IMR-90 (cell line): ENCODE measurements at regions not wholly inside any gene's neighbourhood (a gene's known extent, or its start where the extent isn't known, plus 50 kb on each side); places are given as distances from the start of the nearest gene placed in this dataset.

ENCODE experiments used
- ATAC-seq: fragments of 200-7000 bp; cut with Tn5 transposase; 2 replicates; pipeline ENCODE4 v1.9.1; 2020; ENCODE audit warnings: low read depth, mild to moderate bottlenecking, moderate library complexity
- BruUV-seq: library from RNA; stranded (reverse); fragments of 400-500 nt; replicated peaks from 2 replicates; lab custom pipeline; 2021; lab: Mats Ljungman, UMichigan
- CTCF ChIA-PET: fragments of 300-600 bp; formaldehyde crosslinking; extraction: SDS; loops from one replicate; lab custom pipeline; 2021; ENCODE audit warnings: antibody characterized with exemption; lab: Yijun Ruan, JAX
- POLR2A ChIA-PET: fragments of 300-600 bp; sonication (Branson Sonifier 250); formaldehyde crosslinking; loops from one replicate; lab custom pipeline; 2022; ENCODE audit warnings: antibody characterized with exemption; ENCODE audit not compliant: unreplicated experiment; lab: Charles Lee
- DNase-seq: peaks from one replicate; pipeline ENCODE4 v3.0.0; 2013
- H2AFZ ChIP-seq: replicated peaks from 2 replicates; pipeline ENCODE3; 2013; ENCODE audit warnings: low read length, mild to moderate bottlenecking; ENCODE audit not compliant: poor library complexity
- H2AK5ac ChIP-seq: 2 replicates; pipeline ENCODE4 v1.6.1; 2013; ENCODE audit warnings: low read depth, low read length, inconsistent platforms
- H2AK9ac ChIP-seq: replicated peaks from 2 replicates; pipeline ENCODE3; 2013; ENCODE audit warnings: mild to moderate bottlenecking, low read depth, low read length, moderate library complexity; ENCODE audit not compliant: poor library complexity
- H2BK120ac ChIP-seq: 2 replicates; pipeline ENCODE4 v1.6.1; 2013; ENCODE audit warnings: low read depth, low read length, inconsistent platforms
- H2BK15ac ChIP-seq: 3 replicates; pipeline ENCODE4 v1.6.1; 2013; ENCODE audit warnings: low read depth, low read length, inconsistent platforms
- H2BK20ac ChIP-seq: 2 replicates; pipeline ENCODE4 v1.6.1; 2013; ENCODE audit warnings: low read depth, mild to moderate bottlenecking, inconsistent platforms, low read length, moderate library complexity
- H2BK5ac ChIP-seq: 2 replicates; pipeline ENCODE4 v1.6.1; 2013; ENCODE audit warnings: mild to moderate bottlenecking, low read depth, low read length, inconsistent platforms; ENCODE audit not compliant: poor library complexity, severe bottlenecking
- H3K14ac ChIP-seq: replicated peaks from 2 replicates; pipeline ENCODE4 v1.6.1; 2013; ENCODE audit warnings: low read depth, low read length, inconsistent platforms
- H3K18ac ChIP-seq: 2 replicates; pipeline ENCODE4 v1.6.1; 2013; ENCODE audit warnings: low read depth, low read length, control low read depth
- H3K23ac ChIP-seq: 2 replicates; pipeline ENCODE4 v1.6.1; 2013; ENCODE audit warnings: low read depth, low read length, inconsistent platforms
- H3K27ac ChIP-seq: 2 replicates; pipeline ENCODE4 v1.5.1; 2013; ENCODE audit warnings: mild to moderate bottlenecking, control low read depth, low read length; ENCODE audit not compliant: insufficient read depth
- H3K27me3 ChIP-seq: 2 replicates; pipeline ENCODE4 v1.6.1; 2013; ENCODE audit warnings: low read length; ENCODE audit not compliant: control insufficient read depth, insufficient read depth
- H3K36me3 ChIP-seq: 2 replicates; pipeline ENCODE4 v1.6.1; 2013; ENCODE audit warnings: low read length, mixed read lengths; ENCODE audit not compliant: control insufficient read depth, insufficient read depth
- H3K4ac ChIP-seq: 2 replicates; pipeline ENCODE4 v1.6.1; 2013; ENCODE audit warnings: low read depth, low read length, inconsistent platforms
- H3K4me1 ChIP-seq: 2 replicates; pipeline ENCODE4 v1.6.1; 2013; ENCODE audit warnings: low read length, mixed read lengths; ENCODE audit not compliant: control insufficient read depth, insufficient read depth
- H3K4me2 ChIP-seq: 2 replicates; pipeline ENCODE4 v1.6.1; 2013; ENCODE audit warnings: low read depth, mild to moderate bottlenecking, control low read depth, low read length, moderate library complexity
- H3K4me3 ChIP-seq: 2 replicates; pipeline ENCODE4 v1.5.1; 2013; ENCODE audit warnings: low read depth, mild to moderate bottlenecking, control low read depth, low read length, moderate library complexity; ENCODE audit not compliant: insufficient read depth
- H3K56ac ChIP-seq: 2 replicates; pipeline ENCODE4 v1.6.1; 2013; ENCODE audit warnings: low read length, inconsistent platforms; ENCODE audit not compliant: insufficient read depth; ENCODE audit errors: extremely low read depth
- H3K79me1 ChIP-seq, 2 experiments: 2 replicates each; pipeline ENCODE4 v1.6.1; 2013; ENCODE audit warnings: low read length in 2 of 2, inconsistent platforms in 1 of 2, low read depth in 1 of 2
- H3K9ac ChIP-seq: 2 replicates; pipeline ENCODE4 v1.6.1; 2013; ENCODE audit warnings: low read depth, low read length, control low read depth
- H3K9me1 ChIP-seq: 2 replicates; pipeline ENCODE4 v1.6.1; 2013; ENCODE audit warnings: low read length, inconsistent platforms; ENCODE audit not compliant: insufficient read depth
- H3K9me3 ChIP-seq: 2 replicates; pipeline ENCODE4 v1.6.1; 2013; ENCODE audit warnings: low read length; ENCODE audit not compliant: control insufficient read depth, insufficient read depth
- H4K20me1 ChIP-seq: 2 replicates; pipeline ENCODE4 v1.6.1; 2013; ENCODE audit warnings: low read length, inconsistent platforms; ENCODE audit not compliant: insufficient read depth
- H4K5ac ChIP-seq: 2 replicates; pipeline ENCODE4 v1.6.1; 2013; ENCODE audit warnings: mild to moderate bottlenecking, low read depth, low read length, control low read depth
- H4K8ac ChIP-seq, 2 experiments: 2 replicates each; pipeline ENCODE4 v1.6.1; 2013; ENCODE audit warnings: low read depth in 2 of 2, low read length in 2 of 2, control low read depth in 1 of 2, inconsistent platforms in 1 of 2
- H4K91ac ChIP-seq: 2 replicates; pipeline ENCODE4 v1.6.1; 2013; ENCODE audit warnings: low read depth, low read length, inconsistent platforms; ENCODE audit not compliant: insufficient read depth
- BHLHE40 ChIP-seq: fragments of 150-350 bp; IDR thresholded peaks from 2 replicates; pipeline ENCODE4 v1.6.1; 2016; ENCODE audit warnings: mild to moderate bottlenecking, low read depth, low read length
- CEBPB ChIP-seq: IDR thresholded peaks from 2 replicates; pipeline ENCODE4 v1.6.1; 2012; ENCODE audit warnings: low read depth, low read length, improper control_type of control experiment
- CHD1 ChIP-seq: IDR thresholded peaks from 2 replicates; pipeline ENCODE4 v1.6.1; 2012; ENCODE audit warnings: low read depth, low read length, improper control_type of control experiment
- FOS ChIP-seq: fragments of 150-350 bp; IDR thresholded peaks from 2 replicates; pipeline ENCODE4 v1.6.1; 2016; ENCODE audit warnings: low read depth, low read length
- MAFK ChIP-seq: IDR thresholded peaks from 2 replicates; pipeline ENCODE4 v1.6.1; 2012; ENCODE audit warnings: low read depth, low read length, improper control_type of control experiment
- MAZ ChIP-seq: IDR thresholded peaks from 2 replicates; pipeline ENCODE4 v1.6.1; 2012; ENCODE audit warnings: low read depth, mild to moderate bottlenecking, low read length, improper control_type of control experiment, moderate library complexity, borderline replicate concordance
- MXI1 ChIP-seq: IDR thresholded peaks from 2 replicates; pipeline ENCODE4 v1.6.1; 2012; ENCODE audit warnings: low read depth, mild to moderate bottlenecking, low read length, moderate library complexity, borderline replicate concordance
- NFE2L2 ChIP-seq: fragments of 150-350 bp; IDR thresholded peaks from 2 replicates; pipeline ENCODE4 v1.6.1; 2016; ENCODE audit warnings: low read depth, mild to moderate bottlenecking, low read length
- POLR2A ChIP-seq: IDR thresholded peaks from 2 replicates; pipeline ENCODE4 v1.6.1; 2012; ENCODE audit warnings: mild to moderate bottlenecking, low read depth, low read length
- RAD21 ChIP-seq: IDR thresholded peaks from 2 replicates; pipeline ENCODE4 v1.6.1; 2012; ENCODE audit warnings: low read length, improper control_type of control experiment
- RCOR1 ChIP-seq: IDR thresholded peaks from 2 replicates; pipeline ENCODE4 v1.6.1; 2012; ENCODE audit warnings: mild to moderate bottlenecking, low read length, improper control_type of control experiment; ENCODE audit not compliant: insufficient replicate concordance
- RFX5 ChIP-seq: IDR thresholded peaks from 2 replicates; pipeline ENCODE4 v1.8.0; 2012; ENCODE audit warnings: low read depth, mild to moderate bottlenecking, low read length, moderate library complexity
- SMC3 ChIP-seq: fragments of 150-350 bp; IDR thresholded peaks from 2 replicates; pipeline ENCODE4 v1.6.1; 2016; ENCODE audit warnings: low read depth, mild to moderate bottlenecking, antibody characterized with exemption, low read length, moderate library complexity
- WGBS, 2 experiments: methylation state at CpG; one replicate each; pipeline versions ENCODE4 v1.1.5 to v1.1.7; 2013; ENCODE audit warnings: missing lambda C conversion rate in 2 of 2; ENCODE audit not compliant: insufficient read length in 1 of 2; ENCODE audit errors: extremely low coverage in 2 of 2; 5-methylcytosine and 5-hydroxymethylcytosine counted together
- dilution Hi-C: fragments of 300-500 bp; cut with HindIII; formaldehyde crosslinking; loops from one replicate; pipeline ENCODE4 v1.14.3; 2018; ENCODE audit warnings: low sequenced_read_pairs; ENCODE audit not compliant: unreplicated experiment
- in situ Hi-C: fragments of 300-500 bp; cut with MboI; formaldehyde crosslinking; loops from 3 replicates; pipeline ENCODE4 v1.14.3; 2019; ENCODE audit warnings: low sequenced_read_pairs, inconsistent platforms, mixed read lengths
- intact Hi-C: fragments of 100-400 bp; cut with micrococcal nuclease; formaldehyde crosslinking; loops from 2 replicates; pipeline ENCODE4 v1.10.0; 2022
- TF ChIP-seq, protein P1 (sequence below): fragments of 150-350 bp; IDR thresholded peaks from 2 replicates; pipeline ENCODE4 v1.6.1; 2017; ENCODE audit warnings: mild to moderate bottlenecking, antibody characterized with exemption, low read length, low read depth
- TF ChIP-seq, protein P2 (sequence below): fragments of 150-350 bp; IDR thresholded peaks from 2 replicates; pipeline ENCODE4 v1.6.1; 2016; ENCODE audit warnings: low read depth, mild to moderate bottlenecking, low read length, moderate library complexity, borderline replicate concordance
- TF ChIP-seq, protein P3 (sequence below): conservative IDR thresholded peaks from 2 replicates; pipeline ENCODE4 v1.5.1; 2012; ENCODE audit warnings: mild to moderate bottlenecking, low read depth, low read length, improper control_type of control experiment

DNA sequence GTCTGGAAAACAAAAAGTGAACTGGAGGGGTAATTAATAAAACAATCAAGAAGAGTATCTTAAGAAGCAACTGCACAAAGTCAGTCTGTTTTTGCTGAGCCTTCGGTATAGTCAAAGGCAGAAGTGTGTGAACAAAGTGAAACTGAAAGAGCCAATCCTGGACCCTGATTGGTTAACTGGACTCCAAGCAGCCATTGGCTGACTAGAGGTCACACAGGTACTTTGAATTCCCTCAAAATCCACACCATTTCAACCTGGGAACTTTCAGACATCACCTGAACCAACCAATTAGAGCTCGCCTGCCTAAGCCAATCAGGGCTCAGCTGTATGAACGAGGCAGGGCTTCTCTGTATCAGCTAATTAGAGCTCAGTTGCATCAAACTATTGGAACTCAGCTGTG is 286.7 kb downstream of the TLE4 start:
- Histone ChIP-seq H3K14ac (no peak overlapping the region), H2AK5ac (no peak overlapping the region), H2BK5ac (no peak overlapping the region), H4K8ac (no peak overlapping the region), H2BK120ac (no peak overlapping the region), H2BK20ac (no peak overlapping the region), H3K36me3 (no peaks in the 10 kb centered on the region), H3K9ac (no peak overlapping the region), H4K5ac (no peak overlapping the region; the same call in 1 of the 2 replicates), H3K23ac (no peak overlapping the region), H4K20me1 (no peaks in the 10 kb centered on the region), H3K4me2 (peak overlapping the region; percentile 78), H3K4ac (no peak overlapping the region), H3K9me3 (no peaks in the 10 kb centered on the region), H3K79me1 (no peaks in the 10 kb centered on the region), H2AFZ (peak overlapping the region; percentile 17), H3K18ac (no peak overlapping the region), H3K27ac (no peak overlapping the region), H4K91ac (no peak overlapping the region), H2AK9ac (no peak overlapping the region), H3K27me3 (no peaks in the 10 kb centered on the region; the same call in 1 of the 2 replicates), H2BK15ac (no peak overlapping the region), H3K4me1 (no peaks in the 10 kb centered on the region), H3K9me1 (no peaks in the 10 kb centered on the region), H3K4me3 (peak overlapping the region; percentile 37; the same call in 1 of the 2 replicates), H3K56ac (no peak overlapping the region)
- no peak for TF ChIP-seq FOS
- TF ChIP-seq CEBPB = no peak
- no peak for TF ChIP-seq CHD1
- TF ChIP-seq, protein P1, sequence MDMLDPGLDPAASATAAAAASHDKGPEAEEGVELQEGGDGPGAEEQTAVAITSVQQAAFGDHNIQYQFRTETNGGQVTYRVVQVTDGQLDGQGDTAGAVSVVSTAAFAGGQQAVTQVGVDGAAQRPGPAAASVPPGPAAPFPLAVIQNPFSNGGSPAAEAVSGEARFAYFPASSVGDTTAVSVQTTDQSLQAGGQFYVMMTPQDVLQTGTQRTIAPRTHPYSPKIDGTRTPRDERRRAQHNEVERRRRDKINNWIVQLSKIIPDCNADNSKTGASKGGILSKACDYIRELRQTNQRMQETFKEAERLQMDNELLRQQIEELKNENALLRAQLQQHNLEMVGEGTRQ = no peak
- no peak for TF ChIP-seq RAD21
- TF ChIP-seq SMC3 = no peak
- no peak for TF ChIP-seq NFE2L2
- TF ChIP-seq MAZ = no peak
- no peak for TF ChIP-seq RCOR1
- TF ChIP-seq, protein P2, sequence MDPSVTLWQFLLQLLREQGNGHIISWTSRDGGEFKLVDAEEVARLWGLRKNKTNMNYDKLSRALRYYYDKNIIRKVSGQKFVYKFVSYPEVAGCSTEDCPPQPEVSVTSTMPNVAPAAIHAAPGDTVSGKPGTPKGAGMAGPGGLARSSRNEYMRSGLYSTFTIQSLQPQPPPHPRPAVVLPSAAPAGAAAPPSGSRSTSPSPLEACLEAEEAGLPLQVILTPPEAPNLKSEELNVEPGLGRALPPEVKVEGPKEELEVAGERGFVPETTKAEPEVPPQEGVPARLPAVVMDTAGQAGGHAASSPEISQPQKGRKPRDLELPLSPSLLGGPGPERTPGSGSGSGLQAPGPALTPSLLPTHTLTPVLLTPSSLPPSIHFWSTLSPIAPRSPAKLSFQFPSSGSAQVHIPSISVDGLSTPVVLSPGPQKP = no peak
- TF ChIP-seq MXI1 = no peak
- TF ChIP-seq MAFK = no peak
- TF ChIP-seq POLR2A = no peak
- no peak for TF ChIP-seq RFX5
- TF ChIP-seq, protein P3, sequence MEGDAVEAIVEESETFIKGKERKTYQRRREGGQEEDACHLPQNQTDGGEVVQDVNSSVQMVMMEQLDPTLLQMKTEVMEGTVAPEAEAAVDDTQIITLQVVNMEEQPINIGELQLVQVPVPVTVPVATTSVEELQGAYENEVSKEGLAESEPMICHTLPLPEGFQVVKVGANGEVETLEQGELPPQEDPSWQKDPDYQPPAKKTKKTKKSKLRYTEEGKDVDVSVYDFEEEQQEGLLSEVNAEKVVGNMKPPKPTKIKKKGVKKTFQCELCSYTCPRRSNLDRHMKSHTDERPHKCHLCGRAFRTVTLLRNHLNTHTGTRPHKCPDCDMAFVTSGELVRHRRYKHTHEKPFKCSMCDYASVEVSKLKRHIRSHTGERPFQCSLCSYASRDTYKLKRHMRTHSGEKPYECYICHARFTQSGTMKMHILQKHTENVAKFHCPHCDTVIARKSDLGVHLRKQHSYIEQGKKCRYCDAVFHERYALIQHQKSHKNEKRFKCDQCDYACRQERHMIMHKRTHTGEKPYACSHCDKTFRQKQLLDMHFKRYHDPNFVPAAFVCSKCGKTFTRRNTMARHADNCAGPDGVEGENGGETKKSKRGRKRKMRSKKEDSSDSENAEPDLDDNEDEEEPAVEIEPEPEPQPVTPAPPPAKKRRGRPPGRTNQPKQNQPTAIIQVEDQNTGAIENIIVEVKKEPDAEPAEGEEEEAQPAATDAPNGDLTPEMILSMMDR = no peak
- no peak for TF ChIP-seq BHLHE40
- intact Hi-C loops (no loop called here), dilution Hi-C loops (no loop called here), in situ Hi-C loops (no loop called here)
- peak; percentile 17 for DNase-seq
- ATAC-seq = peak; percentile 56; the same call in 1 of the 2 replicates
- WGBS, 2 experiments = 83% methylated on average over 1 of the region's 3 CpGs; no CpG with 5 or more reads in 1 of the 2 experiments
- CTCF ChIA-PET = no interaction called here
- POLR2A ChIA-PET = no interaction called here
- BruUV-seq = no TSS peak
